ENCODE measurements at regions not wholly inside any gene's neighbourhood (a gene's known extent, or its start where the extent isn't known, plus 50 kb on each side); places are given as distances from the start of the nearest gene placed in this dataset.

- intact Hi-C loops (cut with DNase I): no loop called here
- no peak for ATAC-seq
- DNase-seq: no peak
These were observed 269.8 kb upstream of the PWP1 start for GRCh38 chr12:107415834-107416233.

GRCh38 chr12:107417004-107417403 is 268.6 kb upstream of the PWP1 start:
- no peak for DNase-seq
- intact Hi-C loops (cut with DNase I): no loop called here

GRCh38 chr12:107418981-107419380 is 266.6 kb upstream of the PWP1 start:
- intact Hi-C loops (cut with DNase I): no loop called here
- DNase-seq (no peak), ATAC-seq (no peak)

More at GRCh38 chr12:107417004-107417403, 268.6 kb upstream of the PWP1 start:
- no peak for ATAC-seq

DNA sequence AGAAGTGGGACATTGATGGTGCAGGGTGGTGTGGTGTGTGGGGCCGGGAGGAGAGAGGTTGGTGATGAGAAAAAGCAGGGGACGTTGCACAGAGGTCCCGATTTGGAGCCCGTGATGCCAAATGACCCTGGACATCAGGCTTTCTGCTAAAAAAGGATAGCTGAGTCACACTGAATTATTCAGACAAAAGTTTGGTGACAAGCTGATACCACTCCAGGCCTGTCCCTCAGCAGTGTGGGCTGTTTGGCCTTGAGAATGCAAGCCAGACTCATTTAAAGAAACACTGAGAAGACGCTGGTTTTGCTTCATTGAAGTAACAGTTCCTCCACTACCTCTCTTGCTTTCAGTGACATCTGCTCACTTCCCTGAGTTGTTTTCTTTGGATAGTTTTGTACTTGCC is 262.1 kb upstream of the PWP1 start:
- DNase-seq: no peak
- intact Hi-C loops (cut with DNase I): no loop called here
- ATAC-seq: no peak

- DNase-seq: no peak
- intact Hi-C loops (cut with DNase I): no loop called here
- ATAC-seq: no peak
These were observed 256.4 kb upstream of the PWP1 start for GRCh38 chr12:107429006-107429705.

DNA sequence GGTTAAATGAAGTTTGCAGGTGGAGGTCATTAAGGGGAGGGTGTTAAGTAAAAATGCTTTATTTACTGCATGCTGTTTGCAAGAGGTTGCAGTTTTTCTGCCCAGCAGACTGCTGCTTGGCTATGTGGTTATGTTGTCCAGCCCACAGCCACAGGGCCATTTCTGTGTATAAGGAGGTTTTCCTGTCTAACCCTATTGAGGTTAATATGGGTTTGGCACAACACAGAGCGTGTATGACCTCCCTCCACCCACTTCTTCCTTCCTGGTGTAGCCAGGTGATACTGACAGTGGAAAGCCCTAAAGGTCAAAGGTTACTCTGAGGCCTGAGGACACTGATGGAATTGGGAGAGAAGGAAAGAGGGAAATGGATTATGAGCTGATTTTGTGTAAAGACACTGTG is 253.7 kb upstream of the PWP1 start:
- DNase-seq (no peak), ATAC-seq (no peak)
- intact Hi-C loops (cut with DNase I): no loop called here

DNA sequence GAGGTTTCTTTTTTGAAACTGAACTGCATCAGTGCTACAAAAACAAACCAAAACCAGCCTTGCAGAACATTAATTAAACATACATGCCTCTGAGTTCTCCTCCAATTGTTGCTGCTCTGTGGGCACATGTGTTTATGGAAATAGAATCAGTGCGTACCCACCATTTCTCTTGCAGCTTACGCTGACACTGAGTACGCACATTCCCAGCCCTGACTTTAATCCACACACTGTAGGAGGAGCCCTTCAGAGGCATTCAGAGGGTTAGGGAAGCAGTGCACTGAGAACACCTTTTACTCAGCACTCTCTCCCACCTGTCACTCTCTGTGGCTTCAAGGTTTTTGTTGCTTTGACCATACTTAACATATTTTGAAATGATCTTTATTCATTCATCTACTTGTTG is 250.5 kb upstream of the PWP1 start:
- DNase-seq (no peak), ATAC-seq (no peak)
- intact Hi-C loops (cut with DNase I): no loop called here

DNA sequence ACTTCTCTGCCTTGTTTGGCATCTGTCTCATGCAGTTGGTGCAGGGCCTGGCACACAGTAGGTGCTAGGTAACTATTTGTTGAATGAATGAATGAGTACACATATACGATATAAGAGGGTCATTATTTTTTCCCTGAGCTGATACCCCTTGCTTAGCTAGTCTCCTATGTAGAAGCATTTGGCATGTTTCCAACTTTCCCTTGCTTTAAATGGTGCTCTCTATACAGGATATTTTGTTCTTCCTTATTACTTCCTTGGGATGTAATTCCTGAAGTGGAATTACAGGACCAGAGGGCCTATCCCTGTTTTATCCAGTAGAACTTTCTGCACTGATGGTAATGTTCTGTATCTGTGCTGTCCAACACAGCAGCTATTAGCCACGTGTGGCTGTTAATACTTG is 250.1 kb upstream of the PWP1 start:
- ATAC-seq: no peak
- no peak for DNase-seq
- intact Hi-C loops (cut with DNase I): no loop called here

DNA sequence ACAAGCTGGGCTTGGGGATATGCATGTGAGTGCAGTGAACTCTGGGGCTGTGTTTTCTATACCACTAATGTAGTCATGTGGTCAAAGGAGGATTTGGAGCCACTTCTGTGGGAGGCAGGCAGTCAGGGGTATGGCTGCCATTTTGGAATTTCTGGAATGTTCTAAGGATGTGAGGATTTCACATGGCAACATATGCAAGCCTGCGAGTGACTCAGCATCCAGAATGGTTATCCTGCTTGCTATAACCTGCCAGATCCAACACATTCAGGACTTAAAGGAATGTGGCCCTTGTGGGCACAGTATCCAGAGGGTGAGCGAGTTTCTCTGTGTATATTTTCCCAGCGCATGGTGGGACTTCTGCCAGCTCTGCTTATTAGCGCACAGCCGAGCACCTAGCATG is 249.2 kb upstream of the PWP1 start:
- intact Hi-C loops (cut with DNase I): no loop called here
- no peak for DNase-seq
- ATAC-seq: no peak

- intact Hi-C loops (cut with DNase I): no loop called here
- no peak for ATAC-seq
- no peak for DNase-seq
These were observed 248.8 kb upstream of the PWP1 start for GRCh38 chr12:107436836-107437235.

DNA sequence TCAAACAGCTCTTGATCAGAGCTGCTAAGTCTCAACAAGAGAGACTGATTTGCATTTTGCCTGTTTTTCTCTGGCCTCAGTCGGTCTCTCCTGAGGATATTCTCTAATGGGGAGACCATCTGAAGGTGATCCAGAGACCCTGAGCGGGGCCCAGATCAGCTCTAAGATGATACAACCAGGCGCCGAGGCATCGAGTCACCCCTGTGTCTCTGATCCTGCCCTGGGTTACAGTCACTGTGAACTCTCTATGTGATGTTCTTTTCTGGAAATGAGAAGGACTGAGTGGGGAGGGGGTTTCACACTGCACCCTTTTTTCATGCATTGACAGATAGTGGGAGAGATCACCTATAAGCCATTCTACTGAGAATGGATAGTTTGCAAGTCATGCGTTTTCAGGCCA is 247.6 kb upstream of the PWP1 start:
- intact Hi-C loops (cut with DNase I): no loop called here
- DNase-seq (no peak), ATAC-seq (no peak)

DNA sequence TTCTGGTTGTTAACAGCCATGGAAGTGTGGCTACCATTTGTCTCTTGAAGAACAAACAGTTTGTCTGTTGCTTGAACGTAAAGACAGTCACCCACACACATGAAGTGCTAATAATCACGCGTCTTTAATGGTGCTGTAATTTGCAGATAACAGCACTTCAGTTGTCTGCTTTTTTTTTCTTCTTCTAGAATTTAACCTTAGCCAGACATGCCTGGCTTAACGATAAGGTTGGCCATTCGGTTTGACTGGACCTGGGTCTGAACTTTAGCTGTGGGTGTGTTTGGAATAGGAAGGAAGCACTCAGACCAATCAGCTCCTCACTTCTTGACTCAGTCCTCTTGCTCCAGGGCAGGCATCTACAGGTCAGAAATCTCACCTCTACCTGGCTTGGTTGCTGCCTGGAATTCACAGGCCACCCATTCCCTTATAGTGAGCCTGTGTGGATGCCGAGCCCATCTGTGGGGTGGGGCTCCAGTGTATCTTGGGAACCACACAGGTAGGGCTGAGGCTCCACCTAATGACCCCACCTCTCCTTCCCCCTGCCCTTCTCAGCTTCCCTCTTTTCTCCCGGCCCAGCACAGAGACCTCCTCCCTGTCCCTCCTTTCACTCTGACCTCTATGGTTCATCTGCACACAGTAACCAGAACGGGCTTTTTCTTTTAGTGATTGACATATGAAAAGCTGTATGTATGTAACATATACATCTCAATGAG is 246.4 kb upstream of the PWP1 start:
- intact Hi-C loops (cut with DNase I): no loop called here
- ATAC-seq (no peak), DNase-seq (no peak)

GRCh38 chr12:107440606-107441005 is 245.0 kb upstream of the PWP1 start:
- intact Hi-C loops (cut with DNase I): loop anchor here in 1 of 2 donors (10.0 kb wide), 1 partner anchor 164 kb away; no protein-coding TSS in a partner anchor
- DNase-seq (no peak), ATAC-seq (no peak)

- intact Hi-C loops (cut with DNase I): loop anchor here in 1 of 2 donors (10.0 kb wide), 1 partner anchor 163 kb away; no protein-coding TSS in a partner anchor
- peak; percentile 34 to 35 for ATAC-seq
- no peak for DNase-seq
These were observed 243.8 kb upstream of the PWP1 start for GRCh38 chr12:107441665-107442300.

DNA sequence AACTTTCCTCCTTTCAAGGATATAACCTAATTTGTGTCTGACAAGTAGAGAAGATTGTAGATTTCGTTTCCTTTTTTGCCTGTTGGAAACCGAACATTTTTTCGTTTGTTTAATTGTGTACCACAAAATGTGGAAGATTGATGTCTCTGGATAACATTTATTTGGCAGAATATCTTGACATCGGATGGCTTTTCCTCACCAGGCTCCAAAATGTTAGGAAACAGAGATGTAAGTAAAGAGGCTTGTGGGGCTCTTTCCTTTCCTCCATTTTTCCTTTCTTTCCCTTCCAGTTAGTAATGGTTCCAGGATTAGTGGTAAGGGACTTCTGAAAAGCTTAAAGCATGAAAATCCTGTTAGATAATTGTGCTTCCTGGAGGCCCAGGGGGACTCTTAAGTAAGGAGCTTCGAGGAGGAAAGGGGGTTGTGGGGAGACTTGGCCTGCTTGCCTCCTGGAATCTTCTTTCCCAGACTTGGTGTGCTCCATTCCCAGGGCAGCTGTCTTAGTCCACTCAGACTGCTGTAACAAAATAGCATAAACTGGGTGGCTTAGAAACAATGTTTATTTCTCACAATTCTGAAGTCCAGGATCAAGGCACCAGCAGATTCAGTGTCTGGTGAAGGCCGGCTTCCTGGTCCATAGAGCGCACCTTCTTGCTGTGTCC is 243.1 kb upstream of the PWP1 start:
- intact Hi-C loops (cut with DNase I): loop anchor here in 1 of 2 donors (10.0 kb wide), 1 partner anchor 162 kb away; no protein-coding TSS in a partner anchor
- no peak for DNase-seq

DNA sequence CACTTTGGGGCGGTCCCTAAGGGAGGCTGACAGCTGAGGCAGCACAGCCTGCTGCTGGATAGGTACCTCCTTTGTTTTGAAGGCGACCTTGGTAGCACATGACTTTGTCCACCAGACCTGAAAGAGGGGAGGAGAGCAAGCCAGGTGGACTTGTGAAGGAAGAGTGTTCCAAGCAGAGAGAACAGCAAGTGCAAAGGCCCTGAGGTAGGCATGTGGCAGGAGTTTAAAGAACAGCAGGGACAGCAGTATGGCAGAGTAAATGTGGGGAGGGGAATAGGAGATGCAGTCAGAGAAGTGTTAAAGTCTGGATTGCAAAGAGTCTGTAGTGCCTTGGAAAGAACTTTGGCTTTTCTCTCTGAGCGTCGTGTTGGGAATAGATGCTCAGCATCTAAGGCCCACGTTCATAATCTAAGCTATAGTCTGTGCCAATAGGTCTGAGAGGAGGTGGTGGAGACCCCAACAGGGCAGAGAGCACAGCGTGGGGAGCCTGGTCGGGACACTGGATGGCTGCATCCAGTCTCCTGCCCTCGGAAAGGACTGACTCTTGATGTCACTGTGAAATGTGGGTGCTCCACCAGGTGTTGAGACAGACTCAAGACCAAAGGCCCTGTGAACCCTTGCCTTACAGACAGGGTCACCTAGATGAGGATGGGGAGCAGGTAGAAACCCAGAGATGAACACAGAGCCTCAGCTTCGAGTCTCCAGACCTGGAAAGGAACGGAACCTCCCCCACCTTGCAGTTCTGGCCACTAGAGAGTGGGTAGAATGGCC is 242.1 kb upstream of the PWP1 start:
- no peak for ATAC-seq
- DNase-seq: no peak
- intact Hi-C loops (cut with DNase I): loop anchor here in 1 of 2 donors (10.0 kb wide), 1 partner anchor 161 kb away; no protein-coding TSS in a partner anchor

More for the DNA sequence above, 243.1 kb upstream of the PWP1 start:
- no peak for ATAC-seq

DNA sequence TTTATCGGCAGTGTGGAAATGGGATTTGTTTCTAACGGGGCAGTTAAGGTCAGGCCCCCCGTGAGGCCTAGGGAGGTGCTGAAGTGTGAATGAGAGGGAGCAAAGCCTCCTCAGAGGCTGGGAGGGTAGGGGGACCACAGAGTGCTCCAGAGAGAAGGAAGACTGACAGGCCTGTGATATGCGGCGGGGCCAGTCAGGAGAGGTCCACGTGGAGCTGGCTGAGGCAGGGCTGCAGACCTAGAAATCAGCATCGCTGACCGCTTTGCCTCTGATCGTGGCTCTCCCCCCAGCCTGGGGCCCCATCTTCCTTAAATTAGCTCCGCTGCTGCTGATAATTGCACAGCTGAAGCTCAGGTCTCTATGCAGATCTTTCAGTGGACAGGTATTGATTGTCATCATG is 240.8 kb upstream of the PWP1 start:
- intact Hi-C loops (cut with DNase I): loop anchor here in 1 of 2 donors (10.0 kb wide), 1 partner anchor 160 kb away; no protein-coding TSS in a partner anchor
- DNase-seq (no peak), ATAC-seq (no peak)

DNA sequence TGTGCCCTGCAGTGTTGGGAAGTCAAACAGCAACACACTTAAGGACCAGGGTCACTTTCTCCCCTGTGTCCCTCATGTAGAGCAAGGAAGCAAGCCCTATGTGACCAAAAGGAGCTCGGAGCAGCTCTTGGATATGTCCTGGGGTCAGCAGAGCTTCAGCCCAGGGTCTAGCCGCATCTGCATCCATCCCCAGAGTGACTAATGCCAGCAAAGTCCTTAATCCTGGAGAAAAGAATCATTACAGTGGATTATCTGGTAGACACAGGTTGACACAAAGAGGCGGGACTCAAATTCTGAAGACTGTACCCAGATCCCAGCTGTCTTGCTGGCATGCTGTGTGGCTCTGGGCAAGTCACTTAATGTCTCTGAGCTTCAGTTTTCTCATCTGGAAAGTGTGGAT is 239.1 kb upstream of the PWP1 start:
- DNase-seq: no peak
- no peak for ATAC-seq
- intact Hi-C loops (cut with DNase I): loop anchor here in 1 of 2 donors (10.0 kb wide), 1 partner anchor 158 kb away; no protein-coding TSS in a partner anchor

- intact Hi-C loops (cut with DNase I): loop anchor here in 1 of 2 donors (10.0 kb wide), 1 partner anchor 157 kb away; no protein-coding TSS in a partner anchor
- ATAC-seq (no peak), DNase-seq (no peak)
These were observed 238.3 kb upstream of the PWP1 start for GRCh38 chr12:107447336-107447735.

Measured in left cardiac atrium (tissue), 4 donors.